A549 (cell line): ENCODE measurements at regions not wholly inside any gene's neighbourhood (a gene's known extent, or its start where the extent isn't known, plus 50 kb on each side); places are given as distances from the start of the nearest gene placed in this dataset.

Experiments
- CTCF ChIP-seq: fragments of >200 bp; sonication (Bioruptor Twin); formaldehyde crosslinking; IDR thresholded peaks from 3 replicates; pipeline ENCODE4 v1.5.1; 2016
- HMGXB4 ChIP-seq: fragments of 250-450 bp; sonication (Bioruptor Pico); IDR thresholded peaks from 2 replicates; pipeline ENCODE4 v1.5.0; 2021; ENCODE audit warnings: mild to moderate bottlenecking, moderate library complexity, borderline replicate concordance
- NFE2L2 ChIP-seq: fragments of 150-350 bp; conservative IDR thresholded peaks from 2 replicates; pipeline ENCODE4 v1.6.1; 2014; ENCODE audit warnings: low read length
- POLR2A ChIP-seq: IDR thresholded peaks from 2 replicates; pipeline ENCODE4 v1.6.1; 2012; ENCODE audit warnings: mild to moderate bottlenecking, low read length
- RARB ChIP-seq: fragments of 250-450 bp; sonication (Bioruptor Pico); IDR thresholded peaks from 2 replicates; pipeline ENCODE4 v1.8.0; 2021; ENCODE audit warnings: mild to moderate bottlenecking, moderate library complexity

GRCh38 chr6:19754686-19755085 is 82.5 kb upstream of the ID4 start:
- TF ChIP-seq HMGXB4: no peak
- TF ChIP-seq CTCF: no peak
- TF ChIP-seq RARB (CRISPR knock-in tag): no peak
- no peak for TF ChIP-seq POLR2A
- no peak for TF ChIP-seq NFE2L2
